ENCODE measurements at regions not wholly inside any gene's neighbourhood (a gene's known extent, or its start where the extent isn't known, plus 50 kb on each side); places are given as distances from the start of the nearest gene placed in this dataset.
"Not testable (repeated sequence)": the region's sequence is repeated elsewhere in the genome, so short reads cannot be mapped to it uniquely, and the experiment has no call there.

DNA sequence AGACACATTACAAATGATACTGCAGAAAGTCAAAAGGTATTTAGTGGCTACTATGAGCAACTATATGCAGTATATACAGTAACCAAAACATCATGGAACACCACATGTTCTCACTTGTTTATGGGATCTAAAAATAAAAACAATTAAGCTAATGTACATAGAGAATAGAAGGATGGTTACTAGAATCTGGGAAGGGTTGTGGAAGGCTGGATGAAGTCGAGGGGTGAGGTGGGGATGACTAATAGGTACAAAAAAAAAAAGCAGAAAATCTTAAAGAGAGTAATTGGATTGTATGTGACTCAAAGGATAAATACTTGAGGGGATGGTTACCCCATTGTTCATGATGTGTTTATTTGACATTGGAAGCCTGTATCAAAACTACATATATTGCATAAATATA lies 848.8 kb upstream of the GBE1 start:
- TF ChIP-seq, protein P1, sequence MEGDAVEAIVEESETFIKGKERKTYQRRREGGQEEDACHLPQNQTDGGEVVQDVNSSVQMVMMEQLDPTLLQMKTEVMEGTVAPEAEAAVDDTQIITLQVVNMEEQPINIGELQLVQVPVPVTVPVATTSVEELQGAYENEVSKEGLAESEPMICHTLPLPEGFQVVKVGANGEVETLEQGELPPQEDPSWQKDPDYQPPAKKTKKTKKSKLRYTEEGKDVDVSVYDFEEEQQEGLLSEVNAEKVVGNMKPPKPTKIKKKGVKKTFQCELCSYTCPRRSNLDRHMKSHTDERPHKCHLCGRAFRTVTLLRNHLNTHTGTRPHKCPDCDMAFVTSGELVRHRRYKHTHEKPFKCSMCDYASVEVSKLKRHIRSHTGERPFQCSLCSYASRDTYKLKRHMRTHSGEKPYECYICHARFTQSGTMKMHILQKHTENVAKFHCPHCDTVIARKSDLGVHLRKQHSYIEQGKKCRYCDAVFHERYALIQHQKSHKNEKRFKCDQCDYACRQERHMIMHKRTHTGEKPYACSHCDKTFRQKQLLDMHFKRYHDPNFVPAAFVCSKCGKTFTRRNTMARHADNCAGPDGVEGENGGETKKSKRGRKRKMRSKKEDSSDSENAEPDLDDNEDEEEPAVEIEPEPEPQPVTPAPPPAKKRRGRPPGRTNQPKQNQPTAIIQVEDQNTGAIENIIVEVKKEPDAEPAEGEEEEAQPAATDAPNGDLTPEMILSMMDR (IDR thresholded peaks at IDR 0.05; ENCODE audit: control insufficient read depth, insufficient read depth, low read depth, low read length, missing control alignments): no peak
- H3K4me3 ChIP-seq (ENCODE audit: control insufficient read depth, low read depth, low read length): no peak overlapping the region
- DNase-seq (ENCODE audit: low read depth): no peak

DNA sequence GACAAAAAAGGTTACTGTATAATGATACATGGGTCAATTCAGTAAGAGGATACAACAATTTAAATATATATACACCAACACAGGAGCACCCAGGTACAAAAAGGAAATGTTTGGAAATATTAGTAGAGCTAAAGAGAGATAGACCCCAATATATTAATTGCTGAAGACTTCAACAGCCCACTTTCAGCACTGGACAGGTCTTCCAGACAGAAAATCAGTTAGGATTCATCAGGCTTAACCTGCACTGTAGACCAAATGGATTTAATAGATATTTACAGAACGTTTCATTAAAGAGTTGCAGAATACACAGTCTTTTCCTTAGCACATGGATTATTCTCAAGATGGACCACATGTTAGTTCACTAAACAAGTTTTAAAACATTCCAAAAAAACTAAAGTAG lies 845.9 kb upstream of the GBE1 start:
- DNase-seq (ENCODE audit: low read depth): no peak
- no peak overlapping the region for H3K4me3 ChIP-seq (ENCODE audit: control insufficient read depth, low read depth, low read length)
- TF ChIP-seq, protein P1 (IDR thresholded peaks at IDR 0.05; ENCODE audit: control insufficient read depth, insufficient read depth, low read depth, low read length, missing control alignments): no peak

- TF ChIP-seq, protein P1 (IDR thresholded peaks at IDR 0.05; ENCODE audit: control insufficient read depth, insufficient read depth, low read depth, low read length, missing control alignments): no peak
- DNase-seq (ENCODE audit: low read depth): no peak
Measured at GRCh38 chr3:82596805-82597204, 835.4 kb upstream of the GBE1 start.

GRCh38 chr3:82595530-82595929 lies 834.1 kb upstream of the GBE1 start:
- H3K4me3 ChIP-seq (ENCODE audit: control insufficient read depth, low read depth, low read length): no peak overlapping the region
- TF ChIP-seq, protein P1 (IDR thresholded peaks at IDR 0.05; ENCODE audit: control insufficient read depth, insufficient read depth, low read depth, low read length, missing control alignments): no peak
- DNase-seq (ENCODE audit: low read depth): no peak

More at GRCh38 chr3:82596805-82597204, 835.4 kb upstream of the GBE1 start:
- H3K4me3 ChIP-seq (ENCODE audit: control insufficient read depth, low read depth, low read length): no peak overlapping the region

DNA sequence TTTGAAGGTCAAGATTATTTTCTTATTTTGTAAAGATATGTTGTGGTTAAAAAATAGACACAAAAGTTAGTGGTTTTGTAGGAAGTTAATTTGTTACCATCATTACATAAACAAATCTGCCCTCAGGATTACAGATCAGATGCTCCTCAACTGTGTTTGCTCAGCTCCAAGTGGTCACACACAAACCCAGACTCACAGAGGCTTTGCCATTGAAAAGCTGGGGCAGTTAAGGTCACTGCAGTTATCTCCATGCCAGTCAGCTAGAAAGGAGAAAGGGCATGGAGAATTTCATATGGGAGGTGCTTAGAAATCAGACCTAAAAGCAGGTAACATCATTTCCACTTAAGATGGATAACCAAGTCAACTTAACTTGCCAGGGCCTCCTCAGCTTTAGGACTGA lies 825.7 kb upstream of the GBE1 start:
- DNase-seq (ENCODE audit: low read depth): no peak
- no peak overlapping the region for H3K4me3 ChIP-seq (ENCODE audit: control insufficient read depth, low read depth, low read length)
- TF ChIP-seq, protein P1 (IDR thresholded peaks at IDR 0.05; ENCODE audit: control insufficient read depth, insufficient read depth, low read depth, low read length, missing control alignments): no peak

DNA sequence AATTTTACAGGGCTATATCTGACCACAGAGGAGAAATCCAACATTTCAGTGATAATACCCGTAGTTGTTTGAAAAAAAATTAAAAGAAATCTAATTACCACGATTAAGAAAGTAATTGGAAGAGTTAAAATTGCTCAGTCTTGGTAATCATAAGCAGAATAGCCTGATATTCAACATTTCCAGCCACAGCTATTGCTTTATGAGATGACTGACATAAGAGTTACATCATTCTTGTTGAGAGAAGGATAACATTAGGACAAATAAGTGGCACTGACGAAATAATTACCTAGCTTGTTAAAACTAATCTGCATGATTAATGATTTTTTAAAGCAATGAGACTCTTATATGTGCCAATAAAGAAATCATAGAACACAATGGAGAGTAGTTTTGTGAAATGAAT lies 825.0 kb upstream of the GBE1 start:
- no peak for DNase-seq (ENCODE audit: low read depth)
- H3K4me3 ChIP-seq (ENCODE audit: control insufficient read depth, low read depth, low read length): no peak overlapping the region
- TF ChIP-seq, protein P1 (IDR thresholded peaks at IDR 0.05; ENCODE audit: control insufficient read depth, insufficient read depth, low read depth, low read length, missing control alignments): no peak

DNA sequence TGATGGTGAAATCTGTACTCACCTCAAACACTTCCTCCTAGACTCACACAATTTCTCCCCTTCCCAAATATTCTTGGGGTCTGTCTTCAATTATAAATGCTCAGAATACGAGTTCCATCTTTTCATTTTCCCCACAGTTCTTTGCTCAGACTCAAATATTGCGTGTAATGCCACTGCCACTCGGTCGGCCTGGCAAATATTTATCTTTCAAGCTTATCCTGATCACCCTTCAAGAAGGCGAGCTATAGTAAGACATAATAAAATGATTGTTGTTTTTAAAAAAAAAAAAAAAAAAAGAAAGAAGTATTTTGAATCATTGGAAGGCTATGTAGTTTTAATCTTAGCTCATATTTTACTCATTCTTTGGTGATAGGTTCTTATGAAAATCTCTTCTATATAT lies 824.6 kb upstream of the GBE1 start:
- not testable (repeated sequence) for H3K4me3 ChIP-seq (ENCODE audit: control insufficient read depth, low read depth, low read length); DNase-seq (ENCODE audit: low read depth)

DNA sequence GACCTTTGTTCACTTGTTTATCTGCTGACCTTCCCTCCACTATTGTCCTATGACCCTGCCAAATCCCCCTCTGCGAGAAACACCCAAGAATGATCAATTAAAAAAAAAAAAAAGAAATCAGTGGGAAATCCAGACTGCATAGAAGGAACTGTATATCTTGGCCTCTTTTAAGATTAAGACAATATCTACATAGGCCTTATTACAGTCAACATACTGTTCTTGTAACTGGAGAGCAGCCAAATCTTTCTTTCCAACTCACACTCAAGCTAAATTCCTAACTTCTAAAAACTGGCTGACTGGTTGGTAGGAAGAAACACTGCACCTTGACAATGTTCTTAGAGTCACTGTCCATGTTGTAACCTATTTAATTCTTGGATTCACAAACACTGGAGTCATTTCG lies 824.1 kb upstream of the GBE1 start:
- H3K4me3 ChIP-seq (ENCODE audit: control insufficient read depth, low read depth, low read length); DNase-seq (ENCODE audit: low read depth): not testable (repeated sequence)

GRCh38 chr3:82584861-82585260 lies 823.4 kb upstream of the GBE1 start:
- H3K4me3 ChIP-seq (ENCODE audit: control insufficient read depth, low read depth, low read length); DNase-seq (ENCODE audit: low read depth): not testable (repeated sequence)

DNA sequence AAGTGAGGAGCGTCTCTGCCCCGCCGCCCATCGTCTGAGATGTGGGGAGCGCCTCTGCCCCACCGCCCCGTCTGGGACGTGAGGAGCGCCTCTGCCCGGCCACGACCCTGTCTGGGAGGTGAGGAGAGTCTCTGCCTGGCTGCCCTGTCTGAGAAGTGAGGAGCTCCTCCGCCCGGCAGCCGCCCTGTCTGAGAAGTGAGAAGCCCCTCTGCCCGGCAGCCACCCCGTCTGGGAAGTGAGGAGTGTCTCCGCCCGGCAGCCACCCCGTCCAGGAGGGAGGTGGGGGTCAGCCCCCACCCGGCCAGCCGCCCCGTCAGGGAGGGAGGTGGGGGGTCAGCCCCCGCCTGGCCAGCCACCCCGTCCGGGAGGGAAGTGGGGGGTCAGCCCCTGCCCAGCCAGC lies 823.0 kb upstream of the GBE1 start:
- not testable (repeated sequence) for DNase-seq (ENCODE audit: low read depth); H3K4me3 ChIP-seq (ENCODE audit: control insufficient read depth, low read depth, low read length)
